ENCODE measurements at regions not wholly inside any gene's neighbourhood (a gene's known extent, or its start where the extent isn't known, plus 50 kb on each side); places are given as distances from the start of the nearest gene placed in this dataset.

- Histone ChIP-seq H2AK5ac (ENCODE audit: low read depth, low read length) (no peak overlapping the region), H2AFZ (ENCODE audit: low read length) (no peak overlapping the region), H3K56ac (replicated peaks; ENCODE audit: insufficient read length, low read depth, low read length) (no peak overlapping the region), H2BK120ac (replicated peaks; ENCODE audit: low read depth, low read length) (no peak overlapping the region), H2BK15ac (ENCODE audit: low read length) (no peak overlapping the region), H4K91ac (replicated peaks; ENCODE audit: insufficient read length, low read length) (no peak overlapping the region), H3K4me1 (replicated peaks in 1 of 4; ENCODE audit: control insufficient read depth in 3 of 4, insufficient read depth in 4 of 4, low read length in 3 of 4) (no peaks in the 10 kb centered on the region; a peak in 1 of 7 replicates), H2BK5ac (ENCODE audit: low read depth, low read length) (no peak overlapping the region), H3K36me3 (ENCODE audit: control insufficient read depth in 2 of 4, insufficient read depth in 4 of 4, low read length in 3 of 4) (no peaks in the 10 kb centered on the region), H4K5ac (ENCODE audit: insufficient read length, low read depth, low read length) (no peak overlapping the region), H3K9ac (replicated peaks in 1 of 4; ENCODE audit: extremely low read depth in 1 of 4, low read depth in 3 of 4, low read length in 3 of 4) (no peak overlapping the region), H3K4ac (replicated peaks; ENCODE audit: insufficient read length, low read depth, low read length) (no peak overlapping the region), H2BK20ac (ENCODE audit: low read length) (no peak overlapping the region), H3K23me2 (ENCODE audit: low read depth, low read length) (no peaks in the 10 kb centered on the region), H3K14ac (ENCODE audit: insufficient read length) (no peak overlapping the region), H2BK12ac (ENCODE audit: low read depth, low read length) (no peak overlapping the region), H3K23ac (ENCODE audit: insufficient read length) (no peak overlapping the region), H3K79me1 (ENCODE audit: low read depth, low read length) (no peaks in the 10 kb centered on the region), H3K27ac (ENCODE audit: low read depth, low read length) (no peak overlapping the region), H3K9me3 (ENCODE audit: insufficient read depth in 2 of 2, low read depth in 1 of 2, low read length in 1 of 2) (no peaks in the 10 kb centered on the region), H4K8ac (ENCODE audit: extremely low read depth, insufficient read depth, low read length) (no peak overlapping the region), H3K18ac (ENCODE audit: extremely low read depth, low read length) (no peak overlapping the region), H3K27me3 (replicated peaks in 1 of 4; ENCODE audit: control insufficient read depth in 3 of 4, extremely low read depth in 1 of 4, insufficient read depth in 3 of 4, low read length in 3 of 4) (peaks cover 0 to 15% (median 7%) of the 10 kb centered on the region in 4 experiments; a peak in 6 of 7 replicates), H4K20me1 (replicated peaks in 1 of 2; ENCODE audit: control insufficient read depth in 1 of 2, insufficient read depth in 2 of 2, low read length in 2 of 2) (no peaks in the 10 kb centered on the region), H3K4me3 (ENCODE audit: extremely low read depth in 1 of 4, insufficient read depth in 2 of 4, low read depth in 3 of 4, low read length in 4 of 4) (no peak overlapping the region), H3K79me2 (ENCODE audit: control insufficient read depth in 1 of 2, insufficient read depth in 2 of 2, low read length in 2 of 2) (no peaks in the 10 kb centered on the region), H3K4me2 (ENCODE audit: insufficient read depth in 1 of 2, low read depth in 2 of 2, low read length in 2 of 2) (no peak overlapping the region)
- no peak for FAIRE-seq
- DNase-seq (ENCODE audit: low read depth in 1 of 2, low spot score in 2 of 2): no peak
- 83% methylated on average over 1 of the region's 2 CpGs; no CpG with 5 or more reads in 1 of the 2 experiments for WGBS, 2 experiments (ENCODE audit: extremely low coverage in 1 of 2, insufficient coverage in 1 of 2, insufficient read length in 1 of 2, insufficient replicate concordance in 2 of 2, low coverage in 1 of 2, low lambda C conversion rate in 2 of 2, missing lambda C conversion rate in 1 of 2)
- ChIA-PET CTCF (ENCODE audit: partially characterized antibody) (interaction anchor here (0.6 to 3.3 kb wide), 4 partner anchors 9 to 709 kb away, joined by 3 to 13 read pairs (median 4); no protein-coding TSS in a partner anchor), POLR2A (ENCODE audit: partially characterized antibody) (no interaction called here)
- TF ChIP-seq HDAC2 (IDR thresholded peaks at IDR 0.05; ENCODE audit: borderline replicate concordance in 1 of 2, low read depth in 2 of 2, low read length in 2 of 2): no peak
- TF ChIP-seq ASH2L (IDR thresholded peaks at IDR 0.05; ENCODE audit: low read length): no peak
- no peak for TF ChIP-seq MAFK (IDR thresholded peaks at IDR 0.05; ENCODE audit: low read depth, low read length)
- no peak for TF ChIP-seq GTF2F1 (IDR thresholded peaks at IDR 0.05; ENCODE audit: borderline replicate concordance, low read depth, low read length)
- TF ChIP-seq E2F6 (IDR thresholded peaks at IDR 0.05): no peak
- TF ChIP-seq USF2 (IDR thresholded peaks at IDR 0.05; ENCODE audit: low read length): no peak
- no peak for TF ChIP-seq SIN3A (conservative IDR thresholded peaks at IDR 0.05 in 1 of 2, IDR thresholded peaks at IDR 0.05 in 1 of 2; ENCODE audit: low read depth in 1 of 2, low read length in 2 of 2)
- no peak for TF ChIP-seq SRF (IDR thresholded peaks at IDR 0.05; ENCODE audit: low read depth, low read length)
- no peak for TF ChIP-seq CEBPB (IDR thresholded peaks at IDR 0.05; ENCODE audit: low read depth, low read length)
- no peak for TF ChIP-seq POLR2A (IDR thresholded peaks at IDR 0.05; ENCODE audit: control extremely low read depth in 1 of 2, low read depth in 2 of 2, low read length in 2 of 2)
- no peak for TF ChIP-seq NRF1 (IDR thresholded peaks at IDR 0.05; ENCODE audit: low read depth, low read length)
- no peak for TF ChIP-seq TEAD4 (IDR thresholded peaks at IDR 0.05; ENCODE audit: low read depth, low read length)
- TF ChIP-seq ZNF274 (IDR thresholded peaks at IDR 0.05; ENCODE audit: borderline replicate concordance, extremely low read depth, low read length): no peak
Measured at GRCh38 chr2:120495586-120495985, 149.7 kb downstream of the INHBB start.
